BLaER1 (cell line): ENCODE measurements at regions not wholly inside any gene's neighbourhood (a gene's known extent, or its start where the extent isn't known, plus 50 kb on each side); places are given as distances from the start of the nearest gene placed in this dataset.
A peak's percentile ranks its signal among the peaks of the same experiment; 100 is the strongest.

Experiments used
- H3K27ac ChIP-seq: shearing (Covaris generic); formaldehyde crosslinking; 2 replicates; pipeline ENCODE4 v1.8.1; 2022
- H3K27me3 ChIP-seq: shearing (Covaris generic); formaldehyde crosslinking; 2 replicates; pipeline ENCODE4 v1.8.1; 2022
- H3K36me3 ChIP-seq: shearing (Covaris generic); formaldehyde crosslinking; 2 replicates; pipeline ENCODE4 v1.8.1; 2022
- H3K4me1 ChIP-seq: shearing (Covaris generic); formaldehyde crosslinking; 2 replicates; pipeline ENCODE4 v1.8.1; 2022
- H3K4me2 ChIP-seq: shearing (Covaris generic); formaldehyde crosslinking; 2 replicates; pipeline ENCODE4 v1.8.1; 2022
- H3K4me3 ChIP-seq: shearing (Covaris generic); formaldehyde crosslinking; 2 replicates; pipeline ENCODE4 v1.8.1; 2022
- H3K9ac ChIP-seq: shearing (Covaris generic); formaldehyde crosslinking; 2 replicates; pipeline ENCODE4 v1.8.1; 2022
- H3K9me3 ChIP-seq: shearing (Covaris generic); formaldehyde crosslinking; 2 replicates; pipeline ENCODE4 v1.8.1; 2022
- H4K20me1 ChIP-seq: shearing (Covaris generic); formaldehyde crosslinking; 2 replicates; pipeline ENCODE4 v1.8.1; 2022
- Cebpa-rat ChIP-seq: shearing (Covaris generic); IDR thresholded peaks from 2 replicates; pipeline ENCODE4 v1.8.1; 2022

- Histone ChIP-seq H3K27me3 (no peaks in the 10 kb centered on the region), H3K9me3 (no peaks in the 10 kb centered on the region), H3K4me3 (no peak overlapping the region), H3K27ac (no peak overlapping the region), H4K20me1 (0 out of 2 replicates have a peak, but pooled peaks cover 3% of the 10 kb centered on the region), H3K36me3 (no peaks in the 10 kb centered on the region), H3K4me1 (peaks cover 35% of the 10 kb centered on the region), H3K9ac (no peak overlapping the region), H3K4me2 (peak overlapping the region; percentile 24; the same call in 1 of the 2 replicates)
- TF ChIP-seq Cebpa-rat = no peak
Measured at GRCh38 chr16:89043636-89044417, 49.8 kb upstream of the ACSF3 start.
